ENCODE measurements at regions not wholly inside any gene's neighbourhood (a gene's known extent, or its start where the extent isn't known, plus 50 kb on each side); places are given as distances from the start of the nearest gene placed in this dataset.

GRCh38 chr9:82263619-82264018, 275.0 kb downstream of the SPATA31D1 start:
- Histone ChIP-seq H2AFZ (ENCODE audit: low read depth, low read length) (no peak overlapping the region), H3K9ac (ENCODE audit: low read length) (no peak overlapping the region), H3K27me3 (ENCODE audit: insufficient read depth, low read depth, low read length) (no peaks in the 10 kb centered on the region), H3K79me2 (replicated peaks; ENCODE audit: insufficient read depth, low read length) (no peaks in the 10 kb centered on the region), H3K9me2 (ENCODE audit: insufficient read depth, low read length) (no peaks in the 10 kb centered on the region), H3F3A (ENCODE audit: insufficient read depth, low read length, poor library complexity, severe bottlenecking) (no peaks in the 10 kb centered on the region), H3K27ac (ENCODE audit: low read length) (no peak overlapping the region), H4K20me1 (ENCODE audit: insufficient read depth) (no peaks in the 10 kb centered on the region), H3K4me3 (ENCODE audit: low read length) (no peak overlapping the region), H3K9me3 (ENCODE audit: low read length) (no peaks in the 10 kb centered on the region), H3K36me3 (ENCODE audit: insufficient read depth, low read length) (no peaks in the 10 kb centered on the region), H3K4me2 (ENCODE audit: low read length) (no peak overlapping the region)
- no peak for TF ChIP-seq POLR2AphosphoS5 (IDR thresholded peaks at IDR 0.05)
- TF ChIP-seq EP300 (conservative IDR thresholded peaks at IDR 0.05; ENCODE audit: poor library complexity, severe bottlenecking): no peak
- no peak for TF ChIP-seq CTCF (IDR thresholded peaks at IDR 0.05; ENCODE audit: poor library complexity, severe bottlenecking)
- TF ChIP-seq SMC3 (conservative IDR thresholded peaks at IDR 0.05; ENCODE audit: poor library complexity): no peak
- TF ChIP-seq MXI1 (conservative IDR thresholded peaks at IDR 0.05; ENCODE audit: poor library complexity, severe bottlenecking): no peak
- no peak for TF ChIP-seq TAF1 (IDR thresholded peaks at IDR 0.05; ENCODE audit: low read depth)

- H3K4me3 ChIP-seq (ENCODE audit: low read length): no peak overlapping the region
- no peaks in the 10 kb centered on the region for H3K79me2 ChIP-seq (replicated peaks; ENCODE audit: insufficient read depth, low read length)
- H3K36me3 ChIP-seq (ENCODE audit: insufficient read depth, low read length): no peaks in the 10 kb centered on the region
- H3K9ac ChIP-seq (ENCODE audit: low read length): no peak overlapping the region
- no peak overlapping the region for H3K27ac ChIP-seq (ENCODE audit: low read length)
- H3K27me3 ChIP-seq (ENCODE audit: insufficient read depth, low read depth, low read length): no peaks in the 10 kb centered on the region
- TF ChIP-seq EP300 (conservative IDR thresholded peaks at IDR 0.05; ENCODE audit: poor library complexity, severe bottlenecking) (no peak), TAF1 (IDR thresholded peaks at IDR 0.05; ENCODE audit: low read depth) (no peak), CTCF (IDR thresholded peaks at IDR 0.05; ENCODE audit: poor library complexity, severe bottlenecking) (no peak), REST (IDR thresholded peaks at IDR 0.05; ENCODE audit: borderline replicate concordance) (no peak), RAD21 (conservative IDR thresholded peaks at IDR 0.05) (no peak), EZH2 (IDR thresholded peaks at IDR 0.05; ENCODE audit: borderline replicate concordance, insufficient read depth, low read length, poor library complexity, severe bottlenecking) (no peak), MXI1 (conservative IDR thresholded peaks at IDR 0.05; ENCODE audit: poor library complexity, severe bottlenecking) (no peak), POLR2AphosphoS5 (IDR thresholded peaks at IDR 0.05) (no peak), SMC3 (conservative IDR thresholded peaks at IDR 0.05; ENCODE audit: poor library complexity) (no peak)
- H3K4me2 ChIP-seq (ENCODE audit: low read length): no peak overlapping the region
- no peaks in the 10 kb centered on the region for H3K9me2 ChIP-seq (ENCODE audit: insufficient read depth, low read length)
- H4K20me1 ChIP-seq (ENCODE audit: insufficient read depth): no peaks in the 10 kb centered on the region
- no peaks in the 10 kb centered on the region for H3F3A ChIP-seq (ENCODE audit: insufficient read depth, low read length, poor library complexity, severe bottlenecking)
- H2AFZ ChIP-seq (ENCODE audit: low read depth, low read length): no peak overlapping the region
- H3K9me3 ChIP-seq (ENCODE audit: low read length): no peaks in the 10 kb centered on the region
Observed at GRCh38 chr9:82271106-82271561, 282.6 kb downstream of the SPATA31D1 start.
